H1 (cell line): ENCODE measurements at regions not wholly inside any gene's neighbourhood (a gene's known extent, or its start where the extent isn't known, plus 50 kb on each side); places are given as distances from the start of the nearest gene placed in this dataset.

ENCODE experiments used
- BRCA1 ChIP-seq: IDR thresholded peaks from 2 replicates; pipeline ENCODE4 v1.6.1; 2012; ENCODE audit warnings: low read depth, low read length, improper control_type of control experiment
- CEBPB ChIP-seq: IDR thresholded peaks from 2 replicates; pipeline ENCODE4 v1.6.1; 2012; ENCODE audit warnings: low read depth, low read length
- E2F6 ChIP-seq: IDR thresholded peaks from 2 replicates; pipeline ENCODE4 v1.6.1; 2012; ENCODE audit warnings: inconsistent platforms
- EP300 ChIP-seq, 2 experiments: IDR thresholded peaks; 1 replicate in 1 of 2; 2 replicates in 1 of 2; pipeline ENCODE4 v1.6.1; 2011 to 2012; ENCODE audit warnings: low read depth in 2 of 2, low read length in 2 of 2, mild to moderate bottlenecking in 2 of 2, borderline replicate concordance in 1 of 2, inconsistent platforms in 1 of 2, moderate library complexity in 1 of 2
- JUND ChIP-seq: IDR thresholded peaks from 2 replicates; pipeline ENCODE4 v1.6.1; 2011; ENCODE audit warnings: mild to moderate bottlenecking, improper control_type of control experiment, low read length
- MAX ChIP-seq: IDR thresholded peaks from 2 replicates; pipeline ENCODE4 v1.6.1; 2012; ENCODE audit warnings: inconsistent platforms
- POLR2A ChIP-seq, 2 experiments: IDR thresholded peaks; 1 replicate in 1 of 2; 2 replicates in 1 of 2; pipeline ENCODE4 v1.6.1; 2011; ENCODE audit warnings: low read depth in 2 of 2, low read length in 2 of 2, mild to moderate bottlenecking in 2 of 2; ENCODE audit errors: control extremely low read depth in 1 of 2
- TAF7 ChIP-seq: optimal IDR thresholded peaks from 2 replicates; pipeline ENCODE3; 2011; ENCODE audit warnings: low read depth, mild to moderate bottlenecking, inconsistent platforms, low read length, moderate library complexity, borderline replicate concordance
- TCF12 ChIP-seq: IDR thresholded peaks from 2 replicates; pipeline ENCODE4 v1.6.1; 2011; ENCODE audit warnings: low read depth, mild to moderate bottlenecking, low read length
- TF ChIP-seq, protein P1 (sequence below), 3 experiments: IDR thresholded peaks; 1 replicate in 2 of 3; 2 replicates in 1 of 3; pipeline versions ENCODE4 v1.5.1 to v1.6.1; 2011; ENCODE audit warnings: low read length in 3 of 3, mild to moderate bottlenecking in 3 of 3, inconsistent platforms in 2 of 3, low read depth in 1 of 3, moderate library complexity in 1 of 3; ENCODE audit not compliant: insufficient read depth in 1 of 3; ENCODE audit errors: control extremely low read depth in 1 of 3

- TF ChIP-seq, protein P1, sequence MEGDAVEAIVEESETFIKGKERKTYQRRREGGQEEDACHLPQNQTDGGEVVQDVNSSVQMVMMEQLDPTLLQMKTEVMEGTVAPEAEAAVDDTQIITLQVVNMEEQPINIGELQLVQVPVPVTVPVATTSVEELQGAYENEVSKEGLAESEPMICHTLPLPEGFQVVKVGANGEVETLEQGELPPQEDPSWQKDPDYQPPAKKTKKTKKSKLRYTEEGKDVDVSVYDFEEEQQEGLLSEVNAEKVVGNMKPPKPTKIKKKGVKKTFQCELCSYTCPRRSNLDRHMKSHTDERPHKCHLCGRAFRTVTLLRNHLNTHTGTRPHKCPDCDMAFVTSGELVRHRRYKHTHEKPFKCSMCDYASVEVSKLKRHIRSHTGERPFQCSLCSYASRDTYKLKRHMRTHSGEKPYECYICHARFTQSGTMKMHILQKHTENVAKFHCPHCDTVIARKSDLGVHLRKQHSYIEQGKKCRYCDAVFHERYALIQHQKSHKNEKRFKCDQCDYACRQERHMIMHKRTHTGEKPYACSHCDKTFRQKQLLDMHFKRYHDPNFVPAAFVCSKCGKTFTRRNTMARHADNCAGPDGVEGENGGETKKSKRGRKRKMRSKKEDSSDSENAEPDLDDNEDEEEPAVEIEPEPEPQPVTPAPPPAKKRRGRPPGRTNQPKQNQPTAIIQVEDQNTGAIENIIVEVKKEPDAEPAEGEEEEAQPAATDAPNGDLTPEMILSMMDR (IDR thresholded peaks at IDR 0.05; ENCODE audit: control extremely low read depth in 1 of 3, insufficient read depth in 1 of 3, low read depth in 1 of 3, low read length in 3 of 3) = no peak
- TF ChIP-seq BRCA1 (no peak), POLR2A (IDR thresholded peaks at IDR 0.05; ENCODE audit: control extremely low read depth in 1 of 2, low read depth in 2 of 2, low read length in 2 of 2) (no peak), TAF7 (no peak), MAX (no peak), TCF12 (no peak), EP300 (IDR thresholded peaks at IDR 0.05; ENCODE audit: borderline replicate concordance in 1 of 2, low read depth in 2 of 2, low read length in 2 of 2) (no peak), CEBPB (no peak), E2F6 (no peak), JUND (no peak)
These were observed 367.7 kb downstream of the CDK5RAP2 start for GRCh38 chr9:120212153-120212852.
